Activated T-helper 2 cell treated with anti-CD3 and anti-CD28 coated beads, Interferon-gamma antibody, Interleukin-2, Interleukin-4, amounts not matched to agents 10 μg/mL and 5 μg/mL and 100 μg/mL, durations not matched to agents 14 hours and 24 hours and 36 hours (primary cell): ENCODE measurements at regions not wholly inside any gene's neighbourhood (a gene's known extent, or its start where the extent isn't known, plus 50 kb on each side); places are given as distances from the start of the nearest gene placed in this dataset.
"Not testable (repeated sequence)": the region's sequence is repeated elsewhere in the genome, so short reads cannot be mapped to it uniquely, and the experiment has no call there.

ENCODE experiments used
- DNase-seq: peaks from one replicate; pipeline ENCODE4 v3.0.0; 2021; ENCODE audit warnings: low spot score
- H3K27ac Mint-ChIP-seq: one replicate; pipeline ENCODE4 v1.8.0; 2021; ENCODE audit warnings: mixed read lengths
- H3K27me3 Mint-ChIP-seq: one replicate; pipeline ENCODE4 v1.8.0; 2021; ENCODE audit warnings: low read depth, mixed read lengths
- H3K36me3 Mint-ChIP-seq: one replicate; pipeline ENCODE4 v1.8.0; 2021; ENCODE audit warnings: low read depth, mixed read lengths
- H3K4me1 Mint-ChIP-seq: one replicate; pipeline ENCODE4 v1.8.0; 2021; ENCODE audit warnings: low read depth, mixed read lengths
- H3K4me3 Mint-ChIP-seq: one replicate; pipeline ENCODE4 v1.8.0; 2021; ENCODE audit warnings: low read depth, mild to moderate bottlenecking, moderate library complexity, mixed read lengths
- H3K9me3 Mint-ChIP-seq: one replicate; pipeline ENCODE4 v1.8.0; 2021; ENCODE audit warnings: mixed read lengths
- intact Hi-C: fragments of 100-400 bp; cut with micrococcal nuclease; formaldehyde crosslinking; loops from one replicate; pipeline ENCODE4 v1.15.1; 2023

DNA sequence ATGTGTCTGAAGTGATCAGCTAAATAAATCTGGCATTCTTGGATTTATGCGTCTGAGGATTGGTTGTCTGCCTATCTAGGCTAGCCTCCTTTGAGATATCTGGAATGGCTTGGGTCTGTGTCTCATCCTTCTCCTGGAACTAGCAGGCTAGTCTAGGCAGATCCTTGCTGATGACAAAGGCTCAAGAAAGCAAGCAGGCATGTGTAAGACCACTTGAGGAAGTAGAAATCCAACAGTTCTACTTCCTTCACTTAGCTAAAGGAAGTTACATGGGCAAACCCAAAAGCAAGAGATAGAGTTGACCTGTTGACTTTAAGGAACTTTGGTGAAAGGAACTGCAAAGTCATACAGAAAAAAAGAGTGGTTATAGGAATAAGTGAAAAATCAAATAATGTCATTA lies 672.6 kb downstream of the MAFB start:
- no peak overlapping the region for H3K4me3 Mint-ChIP-seq

DNA sequence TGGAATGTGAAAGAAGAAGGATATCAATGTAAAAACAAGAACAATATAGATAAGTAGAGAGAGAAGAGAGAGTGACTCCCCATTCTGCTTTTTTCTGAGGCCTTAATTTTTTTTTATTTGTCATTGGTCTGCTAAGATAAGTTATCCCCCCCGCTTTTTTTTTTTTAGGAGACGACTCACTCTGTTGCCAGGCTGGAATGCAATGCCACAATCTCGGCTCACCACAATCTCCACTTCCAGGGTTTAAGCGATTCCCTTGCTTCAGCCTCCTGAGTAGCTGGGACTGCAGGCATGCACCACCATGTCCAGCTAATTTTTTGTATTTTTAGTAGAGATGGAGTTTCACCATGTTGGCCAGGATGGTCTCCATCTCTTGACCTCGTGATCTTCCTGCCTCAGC lies 677.0 kb downstream of the MAFB start:
- H3K4me1 Mint-ChIP-seq, H3K4me3 Mint-ChIP-seq, DNase-seq, H3K36me3 Mint-ChIP-seq, intact Hi-C loops, H3K9me3 Mint-ChIP-seq, H3K27ac Mint-ChIP-seq, H3K27me3 Mint-ChIP-seq: not testable (repeated sequence)

More for the DNA sequence above, 672.6 kb downstream of the MAFB start:
- Mint-ChIP-seq H3K9me3 (peaks cover 5% of the 10 kb centered on the region), H3K36me3 (no peaks in the 10 kb centered on the region), H3K4me1 (no peaks in the 10 kb centered on the region), H3K27ac (no peak overlapping the region), H3K27me3 (no peaks in the 10 kb centered on the region)
- intact Hi-C loops: no loop called here
- DNase-seq: no peak

DNA sequence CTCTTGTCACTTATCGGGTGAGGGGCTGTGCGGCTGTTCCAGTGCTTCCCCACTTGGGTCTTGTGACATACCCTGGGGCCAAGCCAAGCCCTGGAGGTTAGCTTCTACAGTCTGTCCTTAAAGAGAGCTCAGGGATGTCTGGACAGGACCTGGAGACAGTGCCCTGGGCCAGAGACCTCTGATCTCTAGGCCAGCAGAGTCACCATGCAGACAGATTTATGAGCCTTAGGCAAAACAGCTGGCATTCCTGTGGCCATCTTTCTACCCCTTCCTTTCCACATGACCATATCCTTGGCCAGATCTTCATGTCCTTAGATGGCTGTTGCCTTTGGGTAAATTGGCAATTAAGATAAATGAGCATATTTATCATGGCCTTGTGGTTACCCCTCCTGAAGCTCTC lies 678.6 kb downstream of the MAFB start:
- no peak overlapping the region for H3K27ac Mint-ChIP-seq
- H3K4me3 Mint-ChIP-seq: no peak overlapping the region
- intact Hi-C loops: no loop called here
- no peaks in the 10 kb centered on the region for H3K27me3 Mint-ChIP-seq
- H3K36me3 Mint-ChIP-seq: no peaks in the 10 kb centered on the region
- no peak for DNase-seq
- peaks cover 5% of the 10 kb centered on the region for H3K9me3 Mint-ChIP-seq
- H3K4me1 Mint-ChIP-seq: no peaks in the 10 kb centered on the region

DNA sequence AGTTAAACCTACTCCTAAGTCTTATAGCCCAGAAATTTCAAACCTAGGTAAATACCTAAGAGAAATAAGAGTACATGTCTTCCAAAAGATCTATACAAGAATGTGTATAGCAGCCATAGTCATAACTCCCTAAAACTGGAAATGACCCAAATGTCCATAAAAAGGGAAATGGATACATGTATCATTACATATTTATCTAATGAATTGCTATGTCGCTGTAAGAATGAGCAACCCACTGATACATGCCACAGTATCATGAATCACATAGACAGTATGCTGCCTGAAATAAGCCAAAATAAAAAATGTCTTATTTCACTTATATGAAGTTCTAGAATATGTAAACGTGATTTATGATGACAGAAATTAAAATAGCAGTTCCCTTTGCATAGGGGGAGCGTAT lies 679.5 kb downstream of the MAFB start:
- Mint-ChIP-seq H3K36me3 (no peaks in the 10 kb centered on the region), H3K27me3 (no peaks in the 10 kb centered on the region), H3K4me3 (no peak overlapping the region), H3K9me3 (peaks cover 5% of the 10 kb centered on the region), H3K27ac (no peak overlapping the region), H3K4me1 (no peaks in the 10 kb centered on the region)
- intact Hi-C loops: no loop called here
- no peak for DNase-seq

- H3K36me3 Mint-ChIP-seq: no peaks in the 10 kb centered on the region
- intact Hi-C loops: no loop called here
- no peaks in the 10 kb centered on the region for H3K27me3 Mint-ChIP-seq
- no peak overlapping the region for H3K4me3 Mint-ChIP-seq
- H3K27ac Mint-ChIP-seq: no peak overlapping the region
- no peak for DNase-seq
- H3K4me1 Mint-ChIP-seq: no peaks in the 10 kb centered on the region
- peaks cover 5% of the 10 kb centered on the region for H3K9me3 Mint-ChIP-seq
Measured at GRCh38 chr20:40008177-40008576, 680.9 kb downstream of the MAFB start.

GRCh38 chr20:40006168-40006860 lies 682.7 kb downstream of the MAFB start:
- intact Hi-C loops: no loop called here
- DNase-seq: no peak
- H3K27me3 Mint-ChIP-seq: no peaks in the 10 kb centered on the region
- no peak overlapping the region for H3K4me3 Mint-ChIP-seq
- H3K4me1 Mint-ChIP-seq: no peaks in the 10 kb centered on the region
- no peaks in the 10 kb centered on the region for H3K36me3 Mint-ChIP-seq
- no peaks in the 10 kb centered on the region for H3K9me3 Mint-ChIP-seq
- no peak overlapping the region for H3K27ac Mint-ChIP-seq

GRCh38 chr20:40004092-40004491 lies 684.9 kb downstream of the MAFB start:
- intact Hi-C loops, H3K4me3 Mint-ChIP-seq, H3K36me3 Mint-ChIP-seq, H3K9me3 Mint-ChIP-seq, H3K4me1 Mint-ChIP-seq, H3K27ac Mint-ChIP-seq, H3K27me3 Mint-ChIP-seq, DNase-seq: not testable (repeated sequence)

GRCh38 chr20:39993742-39994141 lies 695.3 kb downstream of the MAFB start:
- Mint-ChIP-seq H3K9me3 (peaks cover 15% of the 10 kb centered on the region), H3K27me3 (no peaks in the 10 kb centered on the region), H3K36me3 (no peaks in the 10 kb centered on the region), H3K27ac (no peak overlapping the region), H3K4me3 (no peak overlapping the region), H3K4me1 (no peaks in the 10 kb centered on the region)
- DNase-seq: no peak
- intact Hi-C loops: no loop called here

GRCh38 chr20:39990692-39991091 lies 698.3 kb downstream of the MAFB start:
- no peaks in the 10 kb centered on the region for H3K4me1 Mint-ChIP-seq
- DNase-seq: no peak
- no peak overlapping the region for H3K4me3 Mint-ChIP-seq
- H3K36me3 Mint-ChIP-seq: no peaks in the 10 kb centered on the region
- H3K9me3 Mint-ChIP-seq: peaks cover 15% of the 10 kb centered on the region
- H3K27ac Mint-ChIP-seq: no peak overlapping the region
- intact Hi-C loops: no loop called here
- no peaks in the 10 kb centered on the region for H3K27me3 Mint-ChIP-seq

DNA sequence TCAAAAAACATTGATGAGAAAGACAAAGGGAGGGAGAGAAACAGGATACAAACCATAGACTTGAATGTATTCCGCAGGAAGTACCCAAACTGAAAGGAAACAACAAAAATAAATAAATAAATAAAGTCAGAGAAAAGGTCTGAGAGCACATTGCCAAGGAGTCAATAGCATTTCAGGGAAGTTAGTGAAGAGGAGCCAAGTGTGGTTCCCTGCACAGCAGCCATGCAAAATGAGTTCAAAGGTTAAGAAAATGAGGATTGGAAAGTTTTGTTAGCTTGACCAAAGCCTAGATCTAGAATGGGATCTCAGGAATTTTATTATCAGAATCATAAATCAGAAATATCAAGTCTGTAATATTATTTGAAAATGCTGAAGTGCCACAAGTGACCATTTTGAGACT lies 700.0 kb downstream of the MAFB start:
- intact Hi-C loops: no loop called here
- DNase-seq: no peak
- no peaks in the 10 kb centered on the region for H3K4me1 Mint-ChIP-seq
- no peaks in the 10 kb centered on the region for H3K36me3 Mint-ChIP-seq
- H3K9me3 Mint-ChIP-seq: peaks cover 15% of the 10 kb centered on the region
- H3K27me3 Mint-ChIP-seq: no peaks in the 10 kb centered on the region
- no peak overlapping the region for H3K4me3 Mint-ChIP-seq
- H3K27ac Mint-ChIP-seq: no peak overlapping the region

DNA sequence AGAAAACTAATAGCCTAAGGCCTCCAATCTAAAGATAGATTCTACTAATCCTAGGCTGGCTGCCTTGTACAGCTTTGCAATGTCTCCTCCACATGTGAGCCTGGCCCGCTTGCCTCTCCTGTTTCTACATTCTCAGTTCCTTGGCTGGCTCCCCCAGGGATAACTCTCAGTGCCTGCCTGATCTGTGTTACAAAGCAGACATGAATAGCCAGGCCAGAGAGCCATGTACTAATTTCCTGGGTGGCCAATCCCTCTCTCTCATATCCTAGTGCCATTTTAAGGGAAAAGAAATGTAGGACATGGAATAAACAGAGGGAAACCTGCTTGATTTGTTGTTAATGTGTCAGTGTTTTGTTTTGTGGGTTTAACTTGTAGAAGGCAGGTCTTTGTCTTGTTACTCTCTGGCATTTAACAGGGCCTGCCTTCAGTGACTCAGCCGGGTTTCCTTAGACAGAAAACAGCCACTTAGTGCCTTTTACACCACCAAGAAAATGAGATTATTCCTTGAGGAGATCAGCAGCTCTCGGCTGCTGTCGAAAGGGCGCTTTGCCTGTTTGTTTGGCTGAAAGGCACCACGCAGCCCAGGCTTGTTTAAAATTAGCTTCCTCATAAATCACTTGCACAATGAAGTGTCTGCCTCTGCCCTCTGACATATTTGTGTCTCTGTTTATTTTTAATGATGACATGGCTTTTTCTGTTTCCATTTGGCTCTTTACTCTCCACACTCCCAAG lies 702.7 kb downstream of the MAFB start:
- Mint-ChIP-seq H3K4me3 (no peak overlapping the region), H3K36me3 (no peaks in the 10 kb centered on the region), H3K27me3 (no peaks in the 10 kb centered on the region), H3K4me1 (no peaks in the 10 kb centered on the region), H3K9me3 (peaks cover 11% of the 10 kb centered on the region), H3K27ac (no peak overlapping the region)
- no peak for DNase-seq
- intact Hi-C loops: no loop called here

DNA sequence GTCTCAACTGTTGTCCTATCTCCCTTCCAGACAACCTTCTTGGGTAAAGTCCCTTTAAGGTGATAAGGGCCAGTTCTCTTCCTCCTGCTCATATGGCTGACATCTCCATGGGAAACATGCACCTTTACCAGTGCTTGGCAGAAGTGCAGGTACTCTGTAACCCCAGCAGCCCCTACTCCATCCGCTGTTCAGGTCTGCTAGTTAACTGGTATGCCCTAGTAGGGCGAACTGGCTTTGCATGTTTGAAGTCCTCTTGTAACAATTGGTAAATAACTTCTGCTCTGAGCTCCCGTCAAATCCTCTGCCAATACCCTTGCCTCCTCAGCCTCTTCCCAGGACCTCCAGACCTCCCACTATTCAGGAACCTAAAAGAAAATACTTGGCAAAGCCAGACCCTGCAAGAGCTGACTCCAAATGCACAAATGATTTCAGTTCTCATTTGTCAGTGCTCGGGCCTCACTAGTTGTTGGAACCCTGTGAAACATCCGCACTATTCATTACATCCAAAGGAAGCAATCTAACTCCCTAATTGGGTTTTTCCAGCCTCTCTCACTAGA lies 703.7 kb downstream of the MAFB start:
- Mint-ChIP-seq H3K4me1 (no peaks in the 10 kb centered on the region), H3K27ac (no peak overlapping the region), H3K27me3 (no peaks in the 10 kb centered on the region), H3K9me3 (peaks cover 4% of the 10 kb centered on the region), H3K36me3 (no peaks in the 10 kb centered on the region), H3K4me3 (no peak overlapping the region)
- no peak for DNase-seq
- intact Hi-C loops: no loop called here

DNA sequence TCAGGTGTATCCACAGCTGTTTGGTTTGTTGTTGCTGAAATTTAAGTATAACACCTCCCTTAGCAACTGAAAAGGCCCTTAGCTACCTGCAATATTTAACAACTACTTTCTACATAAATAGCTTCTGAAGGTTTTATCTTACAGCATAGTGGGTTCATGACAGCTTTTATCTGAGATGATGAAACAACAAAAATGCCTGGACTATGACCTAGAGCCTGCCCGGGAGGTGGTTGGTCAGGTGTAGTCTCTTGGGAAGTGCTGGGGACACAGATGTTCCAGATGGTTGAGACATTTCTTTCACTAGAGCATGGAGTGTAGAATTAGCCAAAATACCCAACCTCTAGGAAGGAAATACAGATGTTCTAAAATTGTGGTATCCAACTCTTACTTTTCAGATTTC lies 705.4 kb downstream of the MAFB start:
- intact Hi-C loops: no loop called here
- H3K36me3 Mint-ChIP-seq: no peaks in the 10 kb centered on the region
- H3K27me3 Mint-ChIP-seq: no peaks in the 10 kb centered on the region
- no peak for DNase-seq
- H3K27ac Mint-ChIP-seq: no peak overlapping the region
- H3K4me3 Mint-ChIP-seq: no peak overlapping the region
- H3K9me3 Mint-ChIP-seq: no peaks in the 10 kb centered on the region
- no peaks in the 10 kb centered on the region for H3K4me1 Mint-ChIP-seq
